GM12873 (cell line): ENCODE measurements at regions not wholly inside any gene's neighbourhood (a gene's known extent, or its start where the extent isn't known, plus 50 kb on each side); places are given as distances from the start of the nearest gene placed in this dataset.

Source experiments
- TF ChIP-seq, protein P1 (sequence below): IDR thresholded peaks from 2 replicates; pipeline ENCODE4 v1.5.1; 2012; ENCODE audit warnings: low read depth, mild to moderate bottlenecking, moderate library complexity, low read length, control low read depth; ENCODE audit not compliant: insufficient read depth; ENCODE audit errors: missing control alignments

DNA sequence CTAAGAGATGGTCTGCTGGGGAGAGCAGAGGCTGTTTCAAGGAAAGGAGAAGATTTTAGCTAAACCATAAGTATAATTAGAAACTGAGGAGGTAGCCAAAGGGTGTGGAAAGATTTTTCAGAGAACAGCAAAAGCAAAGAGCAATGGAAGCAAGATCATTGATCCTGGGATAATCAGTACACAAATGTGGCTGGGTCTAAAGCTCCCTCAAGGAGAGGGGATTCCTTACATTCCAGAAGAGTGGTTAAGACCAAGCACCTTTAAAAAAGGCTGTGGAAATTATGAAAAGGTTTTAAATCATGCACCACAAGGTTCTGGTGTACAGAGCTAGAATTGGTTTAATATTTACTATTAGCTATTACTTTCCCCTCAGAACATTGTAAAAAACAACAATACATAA, 246.0 kb upstream of the UBE2E3 start:
- TF ChIP-seq, protein P1, sequence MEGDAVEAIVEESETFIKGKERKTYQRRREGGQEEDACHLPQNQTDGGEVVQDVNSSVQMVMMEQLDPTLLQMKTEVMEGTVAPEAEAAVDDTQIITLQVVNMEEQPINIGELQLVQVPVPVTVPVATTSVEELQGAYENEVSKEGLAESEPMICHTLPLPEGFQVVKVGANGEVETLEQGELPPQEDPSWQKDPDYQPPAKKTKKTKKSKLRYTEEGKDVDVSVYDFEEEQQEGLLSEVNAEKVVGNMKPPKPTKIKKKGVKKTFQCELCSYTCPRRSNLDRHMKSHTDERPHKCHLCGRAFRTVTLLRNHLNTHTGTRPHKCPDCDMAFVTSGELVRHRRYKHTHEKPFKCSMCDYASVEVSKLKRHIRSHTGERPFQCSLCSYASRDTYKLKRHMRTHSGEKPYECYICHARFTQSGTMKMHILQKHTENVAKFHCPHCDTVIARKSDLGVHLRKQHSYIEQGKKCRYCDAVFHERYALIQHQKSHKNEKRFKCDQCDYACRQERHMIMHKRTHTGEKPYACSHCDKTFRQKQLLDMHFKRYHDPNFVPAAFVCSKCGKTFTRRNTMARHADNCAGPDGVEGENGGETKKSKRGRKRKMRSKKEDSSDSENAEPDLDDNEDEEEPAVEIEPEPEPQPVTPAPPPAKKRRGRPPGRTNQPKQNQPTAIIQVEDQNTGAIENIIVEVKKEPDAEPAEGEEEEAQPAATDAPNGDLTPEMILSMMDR: no peak

DNA sequence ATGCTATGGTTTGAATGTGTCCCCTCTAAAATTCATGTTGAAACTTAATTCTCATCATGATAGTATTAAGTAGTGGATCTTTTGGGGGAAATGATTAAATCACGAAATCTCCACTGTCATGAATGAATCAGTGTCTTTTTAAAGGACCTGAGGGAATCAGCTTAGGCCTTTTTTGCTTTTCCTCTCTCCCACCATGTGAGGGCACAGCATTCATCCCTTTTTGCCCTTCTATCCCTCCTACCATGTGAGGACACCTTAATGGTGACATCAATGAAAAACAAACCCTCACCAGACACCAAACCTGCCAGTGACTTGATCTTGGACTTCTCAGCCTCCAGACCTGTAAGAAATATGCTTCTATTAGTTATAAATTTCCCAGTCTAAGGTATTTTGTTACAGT, 247.1 kb upstream of the UBE2E3 start:
- TF ChIP-seq, protein P1: no peak

DNA sequence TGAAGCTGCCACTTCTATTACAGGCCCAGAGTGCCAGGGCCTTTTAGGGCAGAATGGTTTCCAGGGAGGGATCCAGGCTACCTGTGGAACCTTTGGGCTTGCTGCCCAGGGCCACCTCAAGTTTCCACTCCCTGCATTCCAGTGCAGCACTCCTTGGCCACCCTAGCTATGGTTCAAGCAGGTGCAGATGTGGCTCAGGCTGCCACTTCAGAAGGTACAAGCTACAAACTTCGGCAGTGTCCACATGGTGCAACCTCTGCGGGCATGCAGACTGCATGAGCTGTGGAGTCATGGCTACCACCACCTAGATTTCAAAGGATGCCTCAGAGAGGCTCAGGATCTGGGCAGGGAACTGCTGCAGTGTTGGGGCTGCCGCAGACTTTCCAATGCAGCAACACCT, 248.1 kb upstream of the UBE2E3 start:
- TF ChIP-seq, protein P1: no peak

DNA sequence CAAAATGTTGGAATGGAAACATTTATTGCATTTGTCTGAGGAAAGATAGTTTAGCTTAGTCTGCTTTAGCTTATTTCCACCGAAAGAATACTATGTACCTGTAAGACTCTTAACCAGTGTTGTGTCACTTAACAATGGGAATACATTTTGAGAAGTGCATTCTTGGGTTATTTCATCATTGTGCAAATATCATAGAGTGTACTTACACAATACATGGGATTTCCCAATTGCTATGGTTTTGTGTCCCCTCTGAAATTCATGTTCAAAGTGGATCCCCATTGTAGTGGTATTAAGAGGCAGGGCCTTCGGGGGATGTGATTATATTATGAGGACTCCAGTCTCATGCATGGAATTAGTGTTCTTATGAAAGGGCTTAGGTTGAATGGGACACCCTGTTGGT, 249.4 kb upstream of the UBE2E3 start:
- TF ChIP-seq, protein P1: no peak

DNA sequence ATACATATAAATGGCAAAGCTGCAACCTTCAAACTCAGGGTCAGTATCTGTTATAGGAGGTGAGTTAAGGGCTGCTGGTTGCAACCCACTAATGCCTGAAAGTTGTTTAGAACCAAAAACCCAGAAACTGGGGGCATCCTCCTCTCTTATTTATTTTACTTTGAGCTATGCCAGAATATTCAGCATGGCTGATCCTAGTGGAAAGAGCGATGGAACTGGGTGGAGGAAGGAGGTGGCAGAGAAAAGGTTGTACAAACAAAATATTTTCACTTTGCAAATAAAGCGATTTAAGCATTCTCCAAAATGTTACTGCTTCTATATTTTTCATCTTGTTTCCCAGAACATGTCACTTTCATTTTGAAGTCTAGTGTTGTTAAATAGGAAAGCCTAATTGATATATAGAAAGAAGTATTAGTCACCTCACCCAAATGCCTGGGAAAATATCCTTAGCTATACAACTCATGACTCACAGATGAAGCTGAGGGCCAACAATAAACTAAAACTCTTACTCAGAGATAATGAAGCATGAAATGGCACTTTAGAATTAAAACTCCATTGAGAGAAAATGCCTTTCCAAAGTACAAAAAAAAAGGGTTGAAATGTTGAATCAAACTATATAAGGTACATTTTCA, 251.4 kb upstream of the UBE2E3 start:
- TF ChIP-seq, protein P1: no peak

DNA sequence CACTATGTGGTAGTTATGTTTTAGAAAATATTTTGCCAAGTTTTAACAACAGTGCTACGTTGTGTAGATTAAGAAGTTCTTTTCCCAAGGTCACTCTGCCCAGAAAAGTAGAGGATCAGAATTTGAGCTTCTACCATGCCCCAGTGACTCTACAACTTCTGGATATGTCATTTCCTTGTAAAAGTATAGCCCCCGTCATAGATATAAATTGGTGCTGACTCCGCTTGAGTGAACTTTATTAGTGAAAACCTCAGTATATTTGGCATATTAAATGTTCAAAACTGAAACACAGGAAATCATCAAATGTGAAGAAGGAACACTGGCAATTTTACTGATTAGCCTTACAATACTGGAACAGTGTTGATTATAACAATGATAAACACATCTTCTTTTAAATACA, 256.7 kb upstream of the UBE2E3 start:
- TF ChIP-seq, protein P1: no peak

DNA sequence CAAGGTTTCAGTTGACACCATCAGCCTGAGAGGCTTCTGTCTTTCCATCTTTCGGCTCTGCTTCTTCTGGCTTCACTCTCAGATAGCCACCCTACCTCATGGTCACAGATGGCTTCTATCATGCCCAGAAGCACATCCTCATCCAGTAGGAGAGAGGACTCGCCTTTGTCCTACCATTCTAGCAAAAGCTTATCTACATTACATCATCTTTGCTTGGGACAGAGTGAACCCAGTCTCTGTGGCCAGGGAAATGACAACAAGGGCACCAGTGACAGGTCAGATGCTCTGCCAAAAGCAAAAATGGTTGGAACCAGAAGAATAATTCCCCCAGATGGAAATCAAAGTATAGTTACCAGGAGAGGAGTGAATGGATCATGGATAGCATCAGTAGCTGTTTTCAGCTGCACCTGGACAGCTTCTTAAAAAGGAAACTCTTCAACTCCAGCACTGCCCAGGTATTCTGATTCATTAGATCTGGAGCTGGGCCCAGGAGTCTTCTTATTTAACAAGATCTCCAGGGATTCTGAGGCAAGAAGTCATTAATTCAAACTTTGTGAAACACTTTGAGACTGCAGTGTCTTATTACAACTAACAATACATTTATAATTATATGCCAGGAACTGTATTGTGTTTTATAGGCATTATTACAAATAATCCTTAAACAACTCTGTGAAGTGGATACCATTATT, 257.7 kb upstream of the UBE2E3 start:
- TF ChIP-seq, protein P1: no peak
